OCI-LY7 (cell line): ENCODE measurements at regions not wholly inside any gene's neighbourhood (a gene's known extent, or its start where the extent isn't known, plus 50 kb on each side); places are given as distances from the start of the nearest gene placed in this dataset.

Experiments
- BruUV-seq: library from RNA; stranded (reverse); fragments of 400-500 nt; replicated peaks from 2 replicates; lab custom pipeline; 2021; lab: Mats Ljungman, UMichigan
- CTCF ChIA-PET: fragments of 300-600 bp; sonication (Branson Sonifier 250); formaldehyde crosslinking; loops from one replicate; lab custom pipeline; 2022; ENCODE audit warnings: antibody characterized with exemption; ENCODE audit not compliant: unreplicated experiment; lab: Charles Lee
- POLR2A ChIA-PET: fragments of 300-600 bp; sonication (Branson Sonifier 250); formaldehyde crosslinking; loops from one replicate; lab custom pipeline; 2022; ENCODE audit warnings: antibody characterized with exemption; lab: Charles Lee
- DNase-seq: peaks from one replicate; pipeline ENCODE4 v3.0.0-alpha.2; 2015; ENCODE audit warnings: low spot score
- H2AFZ ChIP-seq: fragments of 200-600 bp; sonication (generic), shearing (Covaris generic); 2 replicates; pipeline ENCODE4 v1.6.1; 2014; ENCODE audit warnings: mild to moderate bottlenecking, antibody characterized with exemption, low read length, moderate library complexity
- H3K27ac ChIP-seq: fragments of 200-600 bp; sonication (generic); 2 replicates; pipeline ENCODE4 v1.5.1; 2014; ENCODE audit warnings: mixed run types, low read depth, mild to moderate bottlenecking, moderate library complexity, low read length, inconsistent platforms; ENCODE audit not compliant: poor library complexity, severe bottlenecking
- H3K36me3 ChIP-seq: fragments of 200-600 bp; sonication (generic); 2 replicates; pipeline ENCODE4 v1.6.1; 2014; ENCODE audit warnings: mild to moderate bottlenecking, antibody characterized with exemption, low read length, moderate library complexity, mixed read lengths; ENCODE audit not compliant: insufficient read depth
- H3K4me1 ChIP-seq: fragments of 200-600 bp; sonication (generic); 2 replicates; pipeline ENCODE4 v1.5.1; 2014; ENCODE audit warnings: mild to moderate bottlenecking, low read length; ENCODE audit not compliant: insufficient read depth, poor library complexity, severe bottlenecking
- H3K4me2 ChIP-seq: fragments of 200-600 bp; sonication (generic); 2 replicates; pipeline ENCODE4 v1.6.1; 2014; ENCODE audit warnings: mild to moderate bottlenecking, low read length
- H3K4me3 ChIP-seq: fragments of 200-600 bp; sonication (generic); 2 replicates; pipeline ENCODE4 v1.5.1; 2014; ENCODE audit warnings: mild to moderate bottlenecking, low read depth, low read length; ENCODE audit not compliant: poor library complexity, severe bottlenecking
- H3K79me2 ChIP-seq: fragments of 200-600 bp; sonication (generic); 2 replicates; pipeline ENCODE4 v1.6.1; 2016; ENCODE audit warnings: low read depth, mild to moderate bottlenecking, low read length, moderate library complexity, mixed read lengths; ENCODE audit not compliant: insufficient read depth
- H3K9me2 ChIP-seq: fragments of 200-600 bp; sonication (generic); 2 replicates; pipeline ENCODE4 v1.6.1; 2016; ENCODE audit warnings: mild to moderate bottlenecking, low read length, mixed read lengths; ENCODE audit not compliant: insufficient read depth
- H3K9me3 ChIP-seq: fragments of 200-600 bp; sonication (generic); 2 replicates; pipeline ENCODE4 v1.6.1; 2014; ENCODE audit warnings: mild to moderate bottlenecking, mixed run types, low read length, mixed read lengths
- H4K20me1 ChIP-seq: fragments of 200-600 bp; sonication (generic); 2 replicates; pipeline ENCODE4 v1.6.1; 2014; ENCODE audit warnings: mild to moderate bottlenecking, antibody characterized with exemption, low read length, moderate library complexity, mixed read lengths; ENCODE audit not compliant: insufficient read depth
- EZH2phosphoT487 ChIP-seq: fragments of 200-600 bp; sonication (generic); IDR thresholded peaks from 2 replicates; pipeline ENCODE4 v1.6.1; 2018; ENCODE audit warnings: low read depth, borderline replicate concordance, mild to moderate bottlenecking, mixed run types, antibody characterized with exemption, low read length, moderate library complexity, mixed read lengths
- intact Hi-C: fragments of 100-400 bp; cut with micrococcal nuclease; formaldehyde crosslinking; loops from one replicate; pipeline ENCODE4 v1.10.0; 2022; ENCODE audit not compliant: unreplicated experiment
- TF ChIP-seq, protein P1 (sequence below): fragments of 200-600 bp; sonication (generic); conservative IDR thresholded peaks from 2 replicates; pipeline ENCODE4 v1.5.1; 2014; ENCODE audit warnings: mild to moderate bottlenecking, antibody characterized with exemption, low read length, moderate library complexity, mixed read lengths

- Histone ChIP-seq H2AFZ (no peak overlapping the region), H3K79me2 (no peaks in the 10 kb centered on the region), H3K4me3 (no peak overlapping the region), H3K4me2 (no peak overlapping the region), H4K20me1 (no peaks in the 10 kb centered on the region), H3K9me3 (peaks cover 16% of the 10 kb centered on the region), H3K36me3 (no peaks in the 10 kb centered on the region), H3K4me1 (peaks cover 7% of the 10 kb centered on the region), H3K9me2 (no peaks in the 10 kb centered on the region), H3K27ac (no peak overlapping the region)
- DNase-seq, result no peak
- intact Hi-C loops, result no loop called here
- POLR2A ChIA-PET, result interaction anchor here (0.6 kb wide), 1 partner anchor 341 kb away, joined by 3 read pairs; no protein-coding TSS in a partner anchor
- CTCF ChIA-PET, result no interaction called here
- BruUV-seq, result no TSS peak
- no peak for TF ChIP-seq EZH2phosphoT487
These were observed 137.9 kb upstream of the LIPC start for GRCh38 chr15:58293622-58294550.

DNA sequence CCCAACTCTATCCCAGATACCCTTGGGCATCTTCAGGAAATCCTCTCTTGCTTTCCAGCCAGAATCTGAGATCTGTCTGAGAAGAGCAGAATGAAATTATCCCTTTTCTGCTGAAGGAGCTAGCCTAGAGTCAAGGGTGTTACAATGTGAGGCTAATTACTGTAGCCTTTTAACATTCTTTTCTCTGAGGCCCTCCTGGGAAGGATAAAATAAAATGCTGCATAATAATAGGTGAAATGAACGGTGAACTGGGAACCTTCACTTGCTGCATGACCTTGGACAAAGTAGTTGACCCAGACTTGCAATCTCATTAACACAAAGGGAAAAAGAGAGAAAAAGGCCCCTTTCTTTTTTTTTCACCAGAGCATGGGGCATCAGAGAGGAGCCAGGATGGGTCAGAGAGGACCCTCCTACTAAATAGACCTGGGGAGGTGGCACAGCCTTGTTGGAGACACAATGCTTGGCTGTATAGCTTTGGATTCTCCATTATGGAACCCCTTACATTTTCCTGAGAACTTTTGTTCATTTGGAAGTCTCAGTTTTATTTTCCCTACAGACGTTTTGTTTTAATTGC is 137.0 kb upstream of the LIPC start:
- H3K27ac ChIP-seq, result no peak overlapping the region
- TF ChIP-seq, protein P1, sequence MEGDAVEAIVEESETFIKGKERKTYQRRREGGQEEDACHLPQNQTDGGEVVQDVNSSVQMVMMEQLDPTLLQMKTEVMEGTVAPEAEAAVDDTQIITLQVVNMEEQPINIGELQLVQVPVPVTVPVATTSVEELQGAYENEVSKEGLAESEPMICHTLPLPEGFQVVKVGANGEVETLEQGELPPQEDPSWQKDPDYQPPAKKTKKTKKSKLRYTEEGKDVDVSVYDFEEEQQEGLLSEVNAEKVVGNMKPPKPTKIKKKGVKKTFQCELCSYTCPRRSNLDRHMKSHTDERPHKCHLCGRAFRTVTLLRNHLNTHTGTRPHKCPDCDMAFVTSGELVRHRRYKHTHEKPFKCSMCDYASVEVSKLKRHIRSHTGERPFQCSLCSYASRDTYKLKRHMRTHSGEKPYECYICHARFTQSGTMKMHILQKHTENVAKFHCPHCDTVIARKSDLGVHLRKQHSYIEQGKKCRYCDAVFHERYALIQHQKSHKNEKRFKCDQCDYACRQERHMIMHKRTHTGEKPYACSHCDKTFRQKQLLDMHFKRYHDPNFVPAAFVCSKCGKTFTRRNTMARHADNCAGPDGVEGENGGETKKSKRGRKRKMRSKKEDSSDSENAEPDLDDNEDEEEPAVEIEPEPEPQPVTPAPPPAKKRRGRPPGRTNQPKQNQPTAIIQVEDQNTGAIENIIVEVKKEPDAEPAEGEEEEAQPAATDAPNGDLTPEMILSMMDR, result no peak
- no peak for TF ChIP-seq EZH2phosphoT487
- intact Hi-C loops, result no loop called here
- CTCF ChIA-PET, result no interaction called here
- H3K9me2 ChIP-seq, result no peaks in the 10 kb centered on the region
- no peak overlapping the region for H3K4me2 ChIP-seq
- no peak overlapping the region for H3K4me3 ChIP-seq
- no peaks in the 10 kb centered on the region for H3K79me2 ChIP-seq
- no peaks in the 10 kb centered on the region for H4K20me1 ChIP-seq
- no peak for DNase-seq
- POLR2A ChIA-PET, result no interaction called here
- no TSS peak for BruUV-seq
- no peak overlapping the region for H2AFZ ChIP-seq
- H3K36me3 ChIP-seq, result no peaks in the 10 kb centered on the region
- H3K4me1 ChIP-seq, result peaks cover 7% of the 10 kb centered on the region
- H3K9me3 ChIP-seq, result peaks cover 16% of the 10 kb centered on the region

DNA sequence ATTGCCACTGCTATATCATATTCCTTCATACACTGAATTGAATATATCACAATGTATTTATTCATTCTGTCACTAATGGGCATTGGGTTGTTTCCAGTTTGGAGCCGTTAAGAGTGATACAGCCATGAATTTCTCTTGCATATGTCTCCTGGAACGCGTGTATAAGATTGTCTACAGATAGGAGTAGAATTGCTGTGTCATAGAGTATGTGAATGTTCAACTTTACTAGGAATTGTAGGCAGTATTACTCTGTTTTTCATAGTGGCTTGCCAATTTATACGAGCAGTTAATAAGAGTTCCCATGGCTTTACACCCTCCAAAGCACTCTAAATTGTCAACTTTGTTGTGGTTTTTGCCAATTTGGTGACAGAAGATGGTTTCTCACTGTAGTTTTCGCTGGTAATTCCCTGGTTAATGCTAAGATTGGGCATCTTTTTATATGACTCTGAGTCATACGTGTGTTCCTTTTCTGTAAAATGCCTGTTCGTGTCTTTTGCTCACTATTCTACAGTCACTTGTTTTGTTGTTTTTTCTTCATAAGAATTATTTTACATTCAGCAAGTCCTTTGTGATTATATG is 136.1 kb upstream of the LIPC start:
- Histone ChIP-seq H3K27ac (no peak overlapping the region), H3K9me3 (peaks cover 16% of the 10 kb centered on the region), H4K20me1 (no peaks in the 10 kb centered on the region), H3K36me3 (no peaks in the 10 kb centered on the region), H3K4me3 (no peak overlapping the region), H3K4me1 (peaks cover 7% of the 10 kb centered on the region), H2AFZ (no peak overlapping the region), H3K4me2 (no peak overlapping the region), H3K79me2 (no peaks in the 10 kb centered on the region), H3K9me2 (no peaks in the 10 kb centered on the region)
- no peak for DNase-seq
- BruUV-seq, result no TSS peak
- intact Hi-C loops, result no loop called here
- TF ChIP-seq EZH2phosphoT487, result no peak
- TF ChIP-seq, protein P1, result no peak
- ChIA-PET POLR2A (no interaction called here), CTCF (no interaction called here)
